HL-60 (cell line): ENCODE measurements at regions not wholly inside any gene's neighbourhood (a gene's known extent, or its start where the extent isn't known, plus 50 kb on each side); places are given as distances from the start of the nearest gene placed in this dataset.

ENCODE experiments used
- DNase-seq, 2 experiments: peaks; one replicate each; pipeline ENCODE4 v3.0.0-alpha.2; 2010 to 2020; ENCODE audit warnings: low read depth in 1 of 2, low spot score in 1 of 2
- H3K27ac ChIP-seq: fragments of 250-450 bp; sonication (Bioruptor Pico); replicated peaks from 2 replicates; pipeline ENCODE4 v1.5.1; 2020; ENCODE audit warnings: mild to moderate bottlenecking, moderate library complexity
- H3K27me3 ChIP-seq: fragments of 250-450 bp; sonication (Bioruptor Pico); 2 replicates; pipeline ENCODE4 v1.5.1; 2021; ENCODE audit warnings: mild to moderate bottlenecking, moderate library complexity; ENCODE audit not compliant: insufficient read depth, poor library complexity, severe bottlenecking
- H3K4me3 ChIP-seq: replicated peaks from 2 replicates; pipeline ENCODE4 v1.5.1; 2011; ENCODE audit warnings: mild to moderate bottlenecking, control low read depth, low read length; ENCODE audit not compliant: insufficient read depth
- CTCF ChIP-seq: IDR thresholded peaks from one replicate; pipeline ENCODE4 v1.5.1; 2011; ENCODE audit warnings: low read length, control low read depth, inconsistent platforms; ENCODE audit not compliant: insufficient read depth
- GABPA ChIP-seq: IDR thresholded peaks from 2 replicates; pipeline ENCODE4 v1.6.1; 2012; ENCODE audit warnings: low read depth
- POLR2AphosphoS5 ChIP-seq: IDR thresholded peaks from 2 replicates; pipeline ENCODE4 v1.6.1; 2012; ENCODE audit warnings: low read depth
- REST ChIP-seq: IDR thresholded peaks from 2 replicates; pipeline ENCODE4 v1.6.1; 2012; ENCODE audit warnings: low read depth; ENCODE audit not compliant: insufficient replicate concordance
- SPI1 ChIP-seq: IDR thresholded peaks from 2 replicates; pipeline ENCODE4 v1.6.1; 2012; ENCODE audit warnings: low read depth, mild to moderate bottlenecking, borderline replicate concordance

GRCh38 chr13:50131920-50132903, 117.0 kb downstream of the KCNRG start:
- H3K27ac ChIP-seq: no peak overlapping the region
- H3K4me3 ChIP-seq: no peak overlapping the region

GRCh38 chr13:50132904-50133357, 117.7 kb downstream of the KCNRG start:
- DNase-seq: no peak
- no peaks in the 10 kb centered on the region for H3K27me3 ChIP-seq
- TF ChIP-seq REST (no peak), SPI1 (no peak), CTCF (no peak), POLR2AphosphoS5 (no peak), GABPA (no peak)
- no peak overlapping the region for H3K4me3 ChIP-seq
- no peak overlapping the region for H3K27ac ChIP-seq

More at GRCh38 chr13:50131920-50132903, 117.0 kb downstream of the KCNRG start:
- DNase-seq: no peak
- no peaks in the 10 kb centered on the region for H3K27me3 ChIP-seq
- TF ChIP-seq CTCF (no peak), POLR2AphosphoS5 (no peak)

GRCh38 chr13:50133358-50133953, 118.2 kb downstream of the KCNRG start:
- TF ChIP-seq SPI1 (no peak), CTCF (no peak), POLR2AphosphoS5 (no peak), REST (no peak), GABPA (no peak)
- no peak for DNase-seq
- Histone ChIP-seq H3K27ac (no peak overlapping the region), H3K27me3 (no peaks in the 10 kb centered on the region), H3K4me3 (no peak overlapping the region)
